ENCODE measurements at regions not wholly inside any gene's neighbourhood (a gene's known extent, or its start where the extent isn't known, plus 50 kb on each side); places are given as distances from the start of the nearest gene placed in this dataset.
"Not testable (repeated sequence)": the region's sequence is repeated elsewhere in the genome, so short reads cannot be mapped to it uniquely, and the experiment has no call there.

DNA sequence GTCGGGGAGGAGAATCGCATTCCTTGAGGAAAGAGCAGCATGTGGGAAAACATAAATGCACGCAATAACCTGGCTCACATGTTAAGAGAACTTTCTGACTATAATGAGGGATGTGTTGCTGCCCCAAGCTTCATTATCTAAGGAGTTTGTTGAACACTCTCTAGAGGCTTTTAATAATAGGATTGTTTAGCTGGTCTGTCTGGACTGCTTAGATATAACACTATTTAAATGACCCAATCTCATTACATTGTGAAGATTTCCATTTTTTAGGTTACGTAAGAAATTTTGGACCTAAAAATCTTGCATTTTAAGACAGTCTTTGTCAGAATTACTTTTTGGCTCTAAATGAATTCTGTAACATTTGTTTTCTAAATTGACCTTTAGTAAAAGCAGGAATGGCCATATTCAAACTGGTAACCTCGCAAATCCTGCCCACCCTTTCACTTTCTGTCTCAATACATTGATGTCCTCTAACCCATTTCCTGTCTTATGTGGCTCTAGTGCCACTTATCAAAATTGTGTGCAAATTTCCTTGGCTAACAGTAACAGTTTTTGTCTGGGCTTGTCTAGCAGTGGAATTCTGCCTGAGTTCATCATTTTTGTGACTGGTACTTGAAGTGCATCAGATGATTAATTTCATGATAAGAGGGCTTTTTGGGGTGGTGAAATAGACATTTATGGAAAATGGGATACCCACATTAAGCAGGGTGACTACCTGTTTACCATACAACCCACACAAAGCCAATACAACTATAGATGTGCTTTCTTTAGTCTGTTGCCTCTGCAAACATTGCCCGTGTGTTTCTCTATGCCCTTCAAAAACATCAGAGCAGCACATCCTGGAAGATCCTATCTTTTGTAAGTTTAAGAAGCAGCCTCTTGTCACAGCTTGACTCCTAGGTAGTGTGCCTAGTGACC is 61.6 kb upstream of the IKBKE start:
- not testable (repeated sequence) for ATAC-seq

DNA sequence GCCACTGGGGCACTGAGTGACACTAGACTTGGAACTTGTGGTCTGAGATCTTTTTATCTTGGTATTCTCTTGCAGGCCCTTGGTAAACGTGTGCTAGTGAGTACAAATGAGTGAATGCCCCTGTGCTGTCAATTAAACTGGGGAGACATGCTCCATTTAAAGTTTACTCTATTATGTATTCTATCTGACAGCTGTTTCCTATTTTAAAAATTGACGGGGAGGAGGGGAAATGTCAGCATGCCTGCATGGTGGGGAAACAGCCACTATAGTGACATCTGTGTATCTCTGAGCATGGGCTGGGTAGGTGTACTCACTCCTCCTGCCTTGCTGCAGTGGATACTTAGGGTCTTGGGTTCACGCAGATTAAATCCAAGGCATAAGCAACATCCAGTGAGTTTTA is 59.0 kb upstream of the IKBKE start:
- no peak for ATAC-seq

DNA sequence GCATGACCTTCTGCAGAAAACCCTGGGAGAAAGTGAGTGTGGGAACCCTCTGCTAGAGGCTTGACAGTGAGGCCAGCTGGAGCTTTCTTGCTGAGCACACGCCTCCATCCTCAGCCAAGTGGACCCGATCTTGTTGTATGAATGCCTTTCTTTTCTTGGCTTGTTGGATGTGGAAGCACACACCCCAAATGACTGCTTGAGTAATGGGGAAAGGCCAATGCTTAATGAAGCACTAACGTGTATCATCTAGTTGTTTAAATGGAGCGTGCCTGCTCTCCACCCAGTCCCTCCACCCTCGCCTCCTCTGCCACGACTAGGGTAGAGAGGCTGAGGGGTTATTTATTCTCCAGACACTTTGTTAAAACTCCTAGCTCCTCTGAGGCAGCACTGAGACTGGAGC is 54.3 kb upstream of the IKBKE start:
- no peak for ATAC-seq

DNA sequence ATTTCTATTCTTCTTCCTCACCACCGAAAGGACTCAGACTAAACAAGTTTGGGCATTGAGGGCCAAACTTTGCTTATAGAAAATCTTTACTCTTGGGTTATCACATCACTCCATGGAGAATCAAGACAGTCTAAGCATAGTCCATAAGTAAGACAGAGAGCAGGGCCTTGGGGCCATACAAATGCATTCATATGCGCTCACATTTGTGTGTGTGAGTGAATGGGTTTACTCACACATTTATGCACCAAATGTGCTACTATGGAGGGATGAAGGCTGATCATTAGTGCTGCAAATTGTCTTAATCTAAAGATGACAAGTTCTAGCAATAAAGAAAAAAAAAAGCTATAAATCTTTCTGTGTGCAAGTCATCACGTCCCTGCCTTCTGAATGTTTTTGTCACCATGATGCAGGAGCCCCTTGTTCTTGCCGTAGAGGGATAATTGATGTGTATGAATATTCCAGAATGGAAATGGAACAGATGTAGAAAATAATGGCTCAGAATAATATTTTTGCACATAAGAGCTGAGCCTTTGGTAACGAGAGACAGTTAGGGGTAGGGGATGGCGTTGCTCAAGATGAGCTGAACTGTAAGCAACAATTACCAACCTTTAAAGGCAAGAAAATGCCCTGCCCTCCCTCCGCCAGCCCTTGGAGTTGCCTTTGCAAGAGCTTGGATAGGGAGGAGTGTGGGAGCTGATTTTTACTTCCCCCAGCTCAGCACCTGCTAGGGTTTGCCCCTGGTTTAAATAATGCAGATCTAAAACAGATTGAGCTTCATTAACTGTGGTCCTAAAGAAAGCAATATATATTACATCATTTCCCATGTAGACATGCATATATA is 52.3 kb upstream of the IKBKE start:
- ATAC-seq = no peak

DNA sequence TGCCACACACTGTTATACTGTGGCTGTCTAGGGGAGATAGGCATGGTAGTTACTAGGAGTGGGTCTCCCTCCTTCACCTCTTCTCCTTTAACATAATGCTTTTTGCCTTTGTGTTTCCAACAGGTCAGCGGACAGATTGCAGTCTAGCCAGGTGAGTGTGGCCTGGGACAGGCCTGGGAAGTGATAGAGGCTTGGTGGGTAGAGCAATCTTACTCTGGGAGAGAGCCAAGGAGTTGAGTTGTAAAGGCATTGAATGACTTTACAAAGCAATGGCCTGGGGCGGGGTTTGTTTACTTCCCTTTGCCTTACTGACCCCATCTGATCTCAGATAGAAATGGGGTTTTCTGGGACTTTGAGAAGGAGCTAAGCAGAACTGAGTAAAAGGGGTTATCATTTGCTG is 51.0 kb upstream of the IKBKE start:
- ATAC-seq = no peak

DNA sequence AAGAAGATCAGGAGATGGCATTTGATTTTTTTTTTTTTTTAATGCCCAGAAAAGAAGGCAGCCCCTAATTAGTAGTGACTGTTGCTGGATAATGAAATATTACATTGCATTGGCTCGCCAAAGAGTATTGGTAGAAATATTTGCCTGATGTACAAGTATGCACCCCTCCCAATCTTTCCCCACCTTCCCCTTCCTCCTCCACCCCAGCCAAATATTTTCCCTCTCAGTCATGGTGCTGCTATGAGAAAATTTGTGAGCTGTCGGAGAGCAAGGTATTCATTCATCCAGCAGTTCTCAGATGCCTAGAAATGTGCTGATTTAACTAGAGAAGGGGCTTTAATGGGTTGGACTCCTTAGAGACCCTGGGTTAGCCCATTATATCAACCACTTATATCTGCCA is 50.5 kb upstream of the IKBKE start:
- ATAC-seq = peak; percentile 56

DNA sequence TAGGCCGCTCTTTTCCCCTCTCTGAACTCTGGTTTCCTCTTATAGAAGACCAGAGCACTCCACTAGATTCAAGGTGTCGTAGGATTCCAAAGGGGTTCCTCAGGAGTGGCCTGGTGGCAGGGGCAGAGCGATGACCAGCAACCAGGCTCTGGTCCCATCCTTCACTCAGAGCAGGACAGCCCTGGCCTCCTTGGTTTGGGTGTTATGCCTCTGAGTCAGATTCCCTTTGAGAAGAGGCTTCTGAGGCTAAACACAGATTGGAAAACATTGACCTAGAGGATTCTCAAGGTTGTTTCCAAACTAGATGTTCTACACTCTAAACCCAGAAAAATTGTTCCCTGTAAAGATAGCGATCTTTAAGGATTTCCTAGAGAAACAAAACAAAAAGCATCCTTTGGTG is 49.8 kb upstream of the IKBKE start:
- no peak for ATAC-seq

All from esophagus mucosa (tissue), 1 donor.